ENCODE measurements at regions not wholly inside any gene's neighbourhood (a gene's known extent, or its start where the extent isn't known, plus 50 kb on each side); places are given as distances from the start of the nearest gene placed in this dataset.

DNA sequence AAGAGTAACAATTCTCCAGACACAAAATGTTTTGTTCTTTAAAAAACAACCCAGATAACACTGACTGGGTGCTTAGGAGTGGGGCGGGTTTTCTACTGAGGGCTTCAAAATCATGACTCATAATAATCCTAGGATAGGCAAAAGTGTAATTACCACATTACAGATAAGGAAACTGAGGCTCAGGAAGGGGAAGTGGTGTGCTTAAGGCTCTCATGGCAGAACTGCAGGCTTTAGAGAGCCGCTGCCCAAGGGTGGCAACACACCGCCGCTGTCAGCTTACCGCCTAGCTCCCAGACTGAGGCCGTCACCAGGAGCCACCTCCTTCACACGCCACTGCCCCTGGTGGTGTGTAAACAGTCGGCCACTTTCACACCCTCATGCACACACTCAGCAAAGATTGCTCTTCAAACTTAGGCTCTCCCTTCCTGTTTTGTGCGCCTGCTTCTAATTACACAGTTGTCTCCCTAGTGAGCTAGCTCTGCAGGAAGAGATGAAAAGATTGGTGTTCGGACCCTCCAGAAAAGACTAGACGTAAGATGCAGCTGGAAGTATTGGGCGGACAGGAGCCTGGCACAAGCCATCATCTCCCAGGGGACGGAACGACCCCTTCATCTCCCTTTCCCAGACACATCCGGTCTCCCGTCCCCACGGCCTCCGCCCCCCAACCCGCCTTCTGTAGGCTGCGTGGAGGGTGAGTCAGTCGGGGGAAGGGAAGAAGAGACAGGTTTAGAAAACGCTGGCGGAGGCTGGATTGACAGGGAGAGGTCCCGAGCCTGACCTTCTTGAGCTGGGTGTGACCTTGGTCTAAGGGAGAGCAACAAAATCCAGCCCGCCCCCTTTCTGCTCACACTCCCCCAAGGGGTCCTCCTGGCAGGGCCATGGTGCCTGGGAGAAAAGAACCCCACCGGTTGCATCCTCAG is 162.7 kb downstream of the SYK start:
- ATAC-seq (peak; percentile 47 to 91 (median 49)), DNase-seq (peak in 1 of 2 donors; percentile 31)
- intact Hi-C loops (cut with micrococcal nuclease), result no loop called here
- Histone ChIP-seq H3K4me1 (ENCODE audit: control insufficient read depth, insufficient read depth, low read length) (no peaks in the 10 kb centered on the region), H3K36me3 (ENCODE audit: control insufficient read depth, insufficient read depth, low read length) (no peaks in the 10 kb centered on the region), H3K27ac (ENCODE audit: low read length) (no peak overlapping the region), H3K9me3 (ENCODE audit: control insufficient read depth, insufficient read depth, low read length) (no peaks in the 10 kb centered on the region), H3K4me3 (ENCODE audit: low read length) (no peak overlapping the region), H3K27me3 (ENCODE audit: control insufficient read depth, insufficient read depth, low read length) (no peaks in the 10 kb centered on the region)
- Mint-ChIP-seq H3K4me1 (peaks cover 7 to 9% of the 10 kb centered on the region in 2 donors), H3K27ac (peak overlapping the region in 1 of 2 donors; percentile 27), H3K36me3 (no peaks in the 10 kb centered on the region), H3K27me3 (ENCODE audit: low read depth in 2 of 2) (no peaks in the 10 kb centered on the region), H3K4me3 (no peak overlapping the region), H3K9me3 (no peaks in the 10 kb centered on the region)
- TF ChIP-seq, protein P1, sequence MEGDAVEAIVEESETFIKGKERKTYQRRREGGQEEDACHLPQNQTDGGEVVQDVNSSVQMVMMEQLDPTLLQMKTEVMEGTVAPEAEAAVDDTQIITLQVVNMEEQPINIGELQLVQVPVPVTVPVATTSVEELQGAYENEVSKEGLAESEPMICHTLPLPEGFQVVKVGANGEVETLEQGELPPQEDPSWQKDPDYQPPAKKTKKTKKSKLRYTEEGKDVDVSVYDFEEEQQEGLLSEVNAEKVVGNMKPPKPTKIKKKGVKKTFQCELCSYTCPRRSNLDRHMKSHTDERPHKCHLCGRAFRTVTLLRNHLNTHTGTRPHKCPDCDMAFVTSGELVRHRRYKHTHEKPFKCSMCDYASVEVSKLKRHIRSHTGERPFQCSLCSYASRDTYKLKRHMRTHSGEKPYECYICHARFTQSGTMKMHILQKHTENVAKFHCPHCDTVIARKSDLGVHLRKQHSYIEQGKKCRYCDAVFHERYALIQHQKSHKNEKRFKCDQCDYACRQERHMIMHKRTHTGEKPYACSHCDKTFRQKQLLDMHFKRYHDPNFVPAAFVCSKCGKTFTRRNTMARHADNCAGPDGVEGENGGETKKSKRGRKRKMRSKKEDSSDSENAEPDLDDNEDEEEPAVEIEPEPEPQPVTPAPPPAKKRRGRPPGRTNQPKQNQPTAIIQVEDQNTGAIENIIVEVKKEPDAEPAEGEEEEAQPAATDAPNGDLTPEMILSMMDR (IDR thresholded peaks at IDR 0.05), result no peak
- 56% methylated on average over 21 of the region's 26 CpGs for WGBS (ENCODE audit: insufficient coverage)

DNA sequence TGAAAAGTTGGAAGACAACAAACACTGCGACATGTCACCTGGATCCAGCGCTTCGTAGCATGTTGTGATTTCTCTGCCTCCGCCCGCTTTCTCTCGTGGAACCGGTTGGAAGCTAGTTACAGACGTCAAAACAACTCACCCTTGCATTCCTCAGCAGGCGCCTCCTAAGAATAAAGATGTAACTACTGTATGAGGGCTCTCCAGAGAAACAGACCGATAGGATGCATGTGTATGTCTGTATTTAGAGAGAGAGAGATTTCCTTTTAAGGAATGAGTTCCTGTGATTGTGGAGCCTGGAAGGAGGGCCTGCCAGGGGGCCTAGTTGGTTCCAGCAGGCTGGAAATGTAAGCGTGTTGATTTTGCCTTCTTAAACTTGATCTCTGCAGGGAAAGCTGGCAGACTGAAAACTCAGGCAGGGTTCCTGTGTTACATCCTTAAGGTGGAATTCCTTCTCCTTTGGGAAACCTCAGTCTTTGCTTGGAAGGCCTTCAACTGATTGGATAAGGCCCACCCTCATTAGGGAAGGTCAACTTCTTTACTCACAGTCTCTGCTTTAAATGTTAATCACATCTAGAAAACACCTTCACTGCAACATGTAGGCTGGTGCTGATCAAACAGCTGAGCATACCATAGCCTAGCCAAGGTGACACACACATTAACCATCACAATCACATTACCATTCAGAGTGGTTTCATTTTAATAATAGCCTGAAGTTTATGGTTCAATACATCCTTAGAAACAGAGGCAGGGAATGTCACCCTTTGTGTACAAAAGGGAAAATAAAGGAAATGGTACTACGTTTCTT is 163.8 kb downstream of the SYK start:
- ATAC-seq, result no peak
- Histone ChIP-seq H3K27ac (ENCODE audit: low read length) (no peak overlapping the region), H3K9me3 (ENCODE audit: control insufficient read depth, insufficient read depth, low read length) (no peaks in the 10 kb centered on the region), H3K4me1 (ENCODE audit: control insufficient read depth, insufficient read depth, low read length) (no peaks in the 10 kb centered on the region), H3K27me3 (ENCODE audit: control insufficient read depth, insufficient read depth, low read length) (no peaks in the 10 kb centered on the region), H3K36me3 (ENCODE audit: control insufficient read depth, insufficient read depth, low read length) (no peaks in the 10 kb centered on the region), H3K4me3 (ENCODE audit: low read length) (no peak overlapping the region)
- no peak overlapping the region for H3K4me3 Mint-ChIP-seq
- TF ChIP-seq, protein P1 (IDR thresholded peaks at IDR 0.05), result no peak
- H3K9me3 Mint-ChIP-seq, result no peaks in the 10 kb centered on the region
- H3K4me1 Mint-ChIP-seq, result peaks cover 7 to 9% of the 10 kb centered on the region in 2 donors
- intact Hi-C loops (cut with micrococcal nuclease), result no loop called here
- H3K36me3 Mint-ChIP-seq, result no peaks in the 10 kb centered on the region
- H3K27ac Mint-ChIP-seq, result no peak overlapping the region
- DNase-seq, result no peak
- no peaks in the 10 kb centered on the region for H3K27me3 Mint-ChIP-seq (ENCODE audit: low read depth in 2 of 2)
- 97% methylated on average over 12 of the region's 12 CpGs for WGBS (ENCODE audit: insufficient coverage)

DNA sequence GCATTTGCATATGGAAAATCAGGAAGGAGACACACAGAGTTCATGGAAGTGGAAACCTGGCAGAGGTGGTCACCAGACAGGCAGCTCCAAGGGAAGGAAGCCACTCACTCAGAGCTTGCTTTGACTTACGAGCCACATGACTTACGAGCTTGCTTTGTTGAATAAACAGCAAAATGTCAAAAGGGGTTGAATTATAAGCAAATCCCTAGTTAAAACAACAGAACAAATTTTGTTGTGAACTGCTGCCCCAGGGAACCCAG is 164.3 kb downstream of the SYK start:
- H3K4me1 ChIP-seq (ENCODE audit: control insufficient read depth, insufficient read depth, low read length), result no peaks in the 10 kb centered on the region
- no peak overlapping the region for H3K27ac ChIP-seq (ENCODE audit: low read length)
- Mint-ChIP-seq H3K4me3 (no peak overlapping the region), H3K27ac (no peak overlapping the region), H3K4me1 (peaks cover 7 to 9% of the 10 kb centered on the region in 2 donors), H3K36me3 (no peaks in the 10 kb centered on the region), H3K27me3 (ENCODE audit: low read depth in 2 of 2) (no peaks in the 10 kb centered on the region), H3K9me3 (no peaks in the 10 kb centered on the region)
- H3K36me3 ChIP-seq (ENCODE audit: control insufficient read depth, insufficient read depth, low read length), result no peaks in the 10 kb centered on the region
- no peak for DNase-seq
- H3K27me3 ChIP-seq (ENCODE audit: control insufficient read depth, insufficient read depth, low read length), result no peaks in the 10 kb centered on the region
- intact Hi-C loops (cut with micrococcal nuclease), result no loop called here
- no peak for ATAC-seq
- H3K4me3 ChIP-seq (ENCODE audit: low read length), result no peak overlapping the region
- TF ChIP-seq, protein P1 (IDR thresholded peaks at IDR 0.05), result no peak
- 95% methylated on average over 2 of the region's 2 CpGs for WGBS (ENCODE audit: insufficient coverage)
- no peaks in the 10 kb centered on the region for H3K9me3 ChIP-seq (ENCODE audit: control insufficient read depth, insufficient read depth, low read length)
